ENCODE measurements at regions not wholly inside any gene's neighbourhood (a gene's known extent, or its start where the extent isn't known, plus 50 kb on each side); places are given as distances from the start of the nearest gene placed in this dataset.

DNA sequence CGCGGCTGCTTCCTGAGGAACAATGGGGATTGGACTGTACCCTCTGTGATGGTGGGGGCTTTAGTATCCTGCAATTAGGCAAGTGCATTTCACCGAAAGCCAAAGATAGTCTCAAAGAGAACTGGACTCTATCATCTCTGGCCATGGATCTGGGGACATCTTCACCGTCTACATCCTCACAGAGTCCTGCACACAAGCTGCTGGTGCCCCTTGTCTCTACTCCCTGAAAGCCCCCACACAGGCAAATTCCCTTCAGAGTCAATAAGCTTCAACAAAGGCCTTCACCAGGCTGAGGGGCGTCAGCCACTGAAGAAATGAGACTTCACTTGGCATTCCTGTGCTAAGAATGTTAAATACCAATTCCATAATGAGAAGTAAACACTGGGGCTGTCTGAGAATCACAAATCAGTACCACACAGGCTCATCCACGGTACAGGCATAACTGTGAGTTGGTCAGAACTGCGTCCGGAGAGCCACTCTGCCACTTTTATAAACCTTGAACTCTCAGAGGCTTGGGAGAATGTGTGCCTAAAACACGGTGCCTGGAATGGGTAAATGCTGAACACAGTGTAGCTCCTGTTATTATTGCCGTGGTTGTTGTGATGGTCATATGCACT, 432.7 kb downstream of the ZNF521 start (continued):
- no peak for TF ChIP-seq CHD7 (IDR thresholded peaks at IDR 0.05; ENCODE audit: insufficient replicate concordance, low read length)
- no peak for TF ChIP-seq RFX5 (IDR thresholded peaks at IDR 0.05; ENCODE audit: borderline replicate concordance, low read depth, low read length)
- TF ChIP-seq RXRA (IDR thresholded peaks at IDR 0.05; ENCODE audit: insufficient read depth, low read depth, low read length), result no peak
- TF ChIP-seq MAFK (IDR thresholded peaks at IDR 0.05; ENCODE audit: low read depth, low read length), result no peak
